OCI-LY3 (cell line): ENCODE measurements at regions not wholly inside any gene's neighbourhood (a gene's known extent, or its start where the extent isn't known, plus 50 kb on each side); places are given as distances from the start of the nearest gene placed in this dataset.
"Not testable (repeated sequence)": the region's sequence is repeated elsewhere in the genome, so short reads cannot be mapped to it uniquely, and the experiment has no call there.

Experiments
- H2AFZ ChIP-seq: fragments of 200-600, 300-600 bp; shearing (Covaris generic); 2 replicates; pipeline ENCODE4 v1.6.0; 2014; ENCODE audit warnings: antibody characterized with exemption, low read depth, low read length
- H3K27ac ChIP-seq: fragments of 200-600, 300-600 bp; sonication (generic); 2 replicates; pipeline ENCODE4 v1.5.1; 2014; ENCODE audit warnings: mild to moderate bottlenecking, low read length, moderate library complexity, mixed read lengths
- H3K27me3 ChIP-seq: fragments of 200-600, 300-600 bp; sonication (generic); 2 replicates; pipeline ENCODE4 v1.6.1; 2014; ENCODE audit warnings: low read depth, low read length, mixed read lengths
- H3K36me3 ChIP-seq: fragments of 200-600, 300-600 bp; sonication (generic); replicated peaks from 2 replicates; pipeline ENCODE3; 2014; ENCODE audit warnings: low read depth, low read length, mixed read lengths
- H3K4me1 ChIP-seq: fragments of 300-600, 200-600 bp; sonication (generic); 2 replicates; pipeline ENCODE4 v1.6.1; 2014; ENCODE audit warnings: low read length, mixed read lengths
- H3K4me2 ChIP-seq: fragments of 200-600, 300-600 bp; sonication (generic); 2 replicates; pipeline ENCODE4 v1.6.1; 2014; ENCODE audit warnings: low read length, mixed read lengths
- H3K4me3 ChIP-seq: fragments of 300-600, 200-600 bp; sonication (generic); 2 replicates; pipeline ENCODE4 v1.5.1; 2014; ENCODE audit warnings: antibody characterized with exemption, mild to moderate bottlenecking, low read length, moderate library complexity
- H3K79me2 ChIP-seq: fragments of 300-600, 200-600 bp; shearing (Covaris generic); 2 replicates; pipeline ENCODE4 v1.6.1; 2014; ENCODE audit warnings: mild to moderate bottlenecking, low read length, mixed read lengths
- H3K9ac ChIP-seq: fragments of 300-600, 200-600 bp; shearing (Covaris generic); 2 replicates; pipeline ENCODE4 v1.6.0; 2014; ENCODE audit warnings: mild to moderate bottlenecking, low read length, moderate library complexity
- H3K9me3 ChIP-seq: fragments of 200-600, 300-600 bp; shearing (Covaris generic); 2 replicates; pipeline ENCODE4 v1.6.1; 2014; ENCODE audit warnings: low read length, mixed read lengths; ENCODE audit not compliant: insufficient read depth
- H4K20me1 ChIP-seq: fragments of 200-600, 300-600 bp; sonication (generic); 2 replicates; pipeline ENCODE4 v1.6.1; 2016; ENCODE audit warnings: low read length, mixed read lengths; ENCODE audit not compliant: insufficient read depth
- EZH2phosphoT487 ChIP-seq: fragments of 200-600 bp; shearing (Covaris generic); IDR thresholded peaks from 2 replicates; pipeline ENCODE4 v1.6.1; 2018; ENCODE audit warnings: antibody characterized with exemption, mixed run types, low read depth
- TF ChIP-seq, protein P1 (sequence below): fragments of 200-600, 300-600 bp; sonication (generic); IDR thresholded peaks from 2 replicates; pipeline ENCODE4 v1.5.1; 2014; ENCODE audit warnings: antibody characterized with exemption, low read length, low read depth

DNA sequence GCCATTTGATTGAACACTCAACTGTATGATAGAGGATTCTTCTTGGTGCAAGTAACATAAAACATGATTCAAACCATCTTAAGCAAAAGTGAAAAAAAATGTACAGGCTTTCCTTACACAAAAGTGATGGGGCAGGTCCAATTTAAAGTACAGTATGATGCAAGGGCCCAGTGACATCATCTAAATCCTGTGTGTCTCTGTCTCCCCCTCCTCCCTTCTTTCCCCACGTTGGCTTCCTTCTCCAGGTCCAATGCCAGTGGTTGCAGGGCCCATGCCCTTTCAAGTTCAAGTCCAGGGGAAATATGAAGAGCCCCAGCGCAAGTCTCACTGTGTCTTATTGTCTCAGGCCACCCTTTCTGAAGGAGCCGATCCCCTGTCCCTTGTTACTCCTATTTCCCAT lies 332.3 kb downstream of the SHQ1 start:
- TF ChIP-seq, protein P1, sequence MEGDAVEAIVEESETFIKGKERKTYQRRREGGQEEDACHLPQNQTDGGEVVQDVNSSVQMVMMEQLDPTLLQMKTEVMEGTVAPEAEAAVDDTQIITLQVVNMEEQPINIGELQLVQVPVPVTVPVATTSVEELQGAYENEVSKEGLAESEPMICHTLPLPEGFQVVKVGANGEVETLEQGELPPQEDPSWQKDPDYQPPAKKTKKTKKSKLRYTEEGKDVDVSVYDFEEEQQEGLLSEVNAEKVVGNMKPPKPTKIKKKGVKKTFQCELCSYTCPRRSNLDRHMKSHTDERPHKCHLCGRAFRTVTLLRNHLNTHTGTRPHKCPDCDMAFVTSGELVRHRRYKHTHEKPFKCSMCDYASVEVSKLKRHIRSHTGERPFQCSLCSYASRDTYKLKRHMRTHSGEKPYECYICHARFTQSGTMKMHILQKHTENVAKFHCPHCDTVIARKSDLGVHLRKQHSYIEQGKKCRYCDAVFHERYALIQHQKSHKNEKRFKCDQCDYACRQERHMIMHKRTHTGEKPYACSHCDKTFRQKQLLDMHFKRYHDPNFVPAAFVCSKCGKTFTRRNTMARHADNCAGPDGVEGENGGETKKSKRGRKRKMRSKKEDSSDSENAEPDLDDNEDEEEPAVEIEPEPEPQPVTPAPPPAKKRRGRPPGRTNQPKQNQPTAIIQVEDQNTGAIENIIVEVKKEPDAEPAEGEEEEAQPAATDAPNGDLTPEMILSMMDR: no peak
- TF ChIP-seq EZH2phosphoT487: no peak
- H3K9me3 ChIP-seq: no peaks in the 10 kb centered on the region
- H4K20me1 ChIP-seq: no peaks in the 10 kb centered on the region
- H2AFZ ChIP-seq: no peak overlapping the region
- H3K4me3 ChIP-seq: no peak overlapping the region
- H3K9ac ChIP-seq: no peak overlapping the region
- no peak overlapping the region for H3K27ac ChIP-seq
- no peak overlapping the region for H3K4me2 ChIP-seq
- peaks cover 14% of the 10 kb centered on the region for H3K4me1 ChIP-seq
- H3K79me2 ChIP-seq: no peaks in the 10 kb centered on the region
- no peaks in the 10 kb centered on the region for H3K27me3 ChIP-seq
- H3K36me3 ChIP-seq: no peaks in the 10 kb centered on the region

DNA sequence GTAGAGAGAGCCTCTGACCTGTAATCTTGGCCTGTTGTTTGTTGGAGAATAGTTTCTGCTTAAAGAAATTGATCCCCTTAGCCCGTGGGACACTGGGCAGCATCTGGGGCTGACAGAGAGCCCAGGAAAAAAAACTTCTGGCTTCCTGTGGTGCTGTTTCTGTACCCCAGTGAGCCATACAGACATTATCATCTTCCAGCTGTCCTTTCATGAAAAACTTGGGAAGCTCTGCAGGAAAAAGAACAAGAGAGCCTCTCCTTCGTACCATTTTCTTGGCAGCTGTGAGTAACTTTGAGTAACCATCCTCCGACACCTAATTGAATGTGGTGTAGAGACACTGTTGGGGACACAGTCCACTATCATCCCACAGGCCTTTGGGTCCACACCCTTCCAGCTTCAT lies 333.0 kb downstream of the SHQ1 start:
- Histone ChIP-seq H3K9me3 (no peaks in the 10 kb centered on the region), H3K27ac (no peak overlapping the region), H2AFZ (no peak overlapping the region), H3K27me3 (no peaks in the 10 kb centered on the region), H3K4me3 (no peak overlapping the region), H3K4me2 (no peak overlapping the region), H3K79me2 (no peaks in the 10 kb centered on the region), H3K9ac (no peak overlapping the region), H4K20me1 (no peaks in the 10 kb centered on the region), H3K36me3 (no peaks in the 10 kb centered on the region), H3K4me1 (peaks cover 7% of the 10 kb centered on the region)
- TF ChIP-seq EZH2phosphoT487: no peak
- TF ChIP-seq, protein P1: no peak

DNA sequence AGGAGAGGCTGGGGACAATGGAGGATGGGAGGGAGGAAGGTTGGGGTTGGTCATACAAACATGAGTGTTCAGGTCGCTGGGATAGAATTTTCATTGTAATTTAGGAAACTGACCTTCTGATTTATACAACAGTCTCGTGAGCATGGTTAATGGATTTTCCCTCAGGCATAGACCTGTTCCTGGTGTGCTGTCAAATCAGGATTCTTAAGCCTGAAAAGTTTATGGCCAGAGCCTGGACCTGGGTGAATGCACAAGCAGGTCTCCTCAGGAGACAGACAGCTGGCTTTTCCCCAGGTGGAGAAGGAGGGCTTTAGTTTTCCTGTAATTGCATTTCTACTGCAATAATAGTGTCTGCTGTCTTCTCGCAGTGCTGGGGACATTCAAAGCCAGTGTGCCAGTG lies 338.0 kb downstream of the SHQ1 start:
- Histone ChIP-seq H3K27ac (no peak overlapping the region), H3K36me3 (no peaks in the 10 kb centered on the region), H2AFZ (no peak overlapping the region), H4K20me1 (no peaks in the 10 kb centered on the region), H3K9me3 (no peaks in the 10 kb centered on the region), H3K79me2 (no peaks in the 10 kb centered on the region), H3K4me2 (no peak overlapping the region), H3K4me1 (peaks cover 11% of the 10 kb centered on the region), H3K9ac (no peak overlapping the region), H3K4me3 (no peak overlapping the region), H3K27me3 (no peaks in the 10 kb centered on the region)
- TF ChIP-seq, protein P1: no peak
- no peak for TF ChIP-seq EZH2phosphoT487

DNA sequence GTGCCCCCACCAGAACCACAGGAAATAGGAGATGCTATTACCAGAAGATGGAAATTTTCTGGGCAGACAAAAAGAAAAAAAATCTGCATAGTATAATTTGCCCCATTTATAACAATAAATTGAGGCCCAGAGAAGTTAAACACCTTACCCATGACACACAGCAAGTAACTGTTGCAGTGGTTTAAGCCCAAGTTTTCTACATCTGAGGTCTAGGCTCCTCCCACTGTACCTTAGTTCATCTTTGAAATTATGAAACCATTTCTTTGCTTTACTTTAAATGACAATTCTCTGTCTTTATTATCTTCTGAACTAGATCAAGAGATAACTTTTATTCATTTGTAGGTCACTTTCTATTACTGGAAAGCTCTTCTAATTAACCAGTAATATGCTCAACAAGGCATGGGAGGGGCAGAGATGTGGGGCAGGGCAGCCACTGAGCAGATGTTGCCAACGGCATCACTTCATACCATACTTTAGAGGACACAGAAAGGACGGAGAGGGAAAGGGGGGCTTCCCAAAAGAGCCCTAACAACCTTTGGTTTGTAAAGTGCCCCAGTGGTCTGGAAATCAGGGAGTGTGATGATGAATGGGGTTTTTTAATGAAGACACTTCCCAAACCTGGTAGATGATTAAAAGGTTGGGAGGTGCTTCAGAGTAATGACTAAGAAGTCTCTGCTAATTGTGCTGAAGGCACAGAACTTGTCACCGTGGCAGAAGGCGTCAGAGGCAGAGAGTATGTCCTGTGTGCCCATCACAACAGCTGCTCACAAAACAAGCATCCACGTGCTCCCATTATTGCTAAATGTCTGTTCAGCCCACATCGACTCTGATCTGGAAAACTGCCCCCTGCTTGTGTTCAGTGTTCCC lies 342.5 kb downstream of the SHQ1 start:
- H4K20me1 ChIP-seq: no peaks in the 10 kb centered on the region
- H2AFZ ChIP-seq: 0 out of 2 replicates have a peak overlapping the region, but pooled peaks have one; percentile 41
- H3K9me3 ChIP-seq: no peaks in the 10 kb centered on the region
- H3K36me3 ChIP-seq: no peaks in the 10 kb centered on the region
- H3K4me3 ChIP-seq: no peak overlapping the region
- no peak overlapping the region for H3K27ac ChIP-seq
- no peak for TF ChIP-seq EZH2phosphoT487
- TF ChIP-seq, protein P1: no peak
- H3K9ac ChIP-seq: no peak overlapping the region
- H3K27me3 ChIP-seq: peaks cover 15% of the 10 kb centered on the region; the same call in 1 of the 2 replicates
- no peaks in the 10 kb centered on the region for H3K79me2 ChIP-seq
- H3K4me1 ChIP-seq: peaks cover 11% of the 10 kb centered on the region
- H3K4me2 ChIP-seq: peak overlapping the region; percentile 35

DNA sequence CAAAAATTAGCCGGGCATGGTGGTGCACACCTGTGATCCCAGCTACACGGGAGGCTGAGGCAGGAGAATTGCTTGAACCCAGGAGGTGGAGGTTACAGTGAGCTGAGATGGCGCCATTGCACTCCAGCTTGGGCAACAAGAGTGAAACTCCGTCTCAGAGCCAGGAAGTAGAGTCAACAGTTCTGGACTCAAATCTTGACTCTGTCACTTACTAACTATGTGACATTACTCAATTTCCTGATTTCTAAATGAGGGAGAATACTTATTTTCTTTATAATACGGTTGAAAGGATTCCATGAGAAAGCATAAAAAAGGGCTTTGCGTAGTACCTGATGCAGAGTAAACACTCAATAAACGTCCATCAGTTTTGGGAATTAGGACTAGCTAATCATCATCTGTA lies 350.7 kb downstream of the SHQ1 start:
- peaks cover 18% of the 10 kb centered on the region for H3K4me1 ChIP-seq
- H3K27me3 ChIP-seq, H3K9me3 ChIP-seq, H2AFZ ChIP-seq, H3K9ac ChIP-seq, H3K36me3 ChIP-seq, H3K4me3 ChIP-seq, H4K20me1 ChIP-seq, H3K79me2 ChIP-seq, H3K27ac ChIP-seq, H3K4me2 ChIP-seq: not testable (repeated sequence)
